Stimulated activated CD4-positive, alpha-beta T cell treated with anti-CD3 and anti-CD28 coated beads, Interleukin-12 subunit alpha, Interleukin-12 subunit beta, amount 100 ng/mL, for 4 hours (primary cell): ENCODE measurements at regions not wholly inside any gene's neighbourhood (a gene's known extent, or its start where the extent isn't known, plus 50 kb on each side); places are given as distances from the start of the nearest gene placed in this dataset.

Experiments
- DNase-seq: peaks from one replicate; pipeline ENCODE4 v3.0.0-alpha.2; 2020

DNA sequence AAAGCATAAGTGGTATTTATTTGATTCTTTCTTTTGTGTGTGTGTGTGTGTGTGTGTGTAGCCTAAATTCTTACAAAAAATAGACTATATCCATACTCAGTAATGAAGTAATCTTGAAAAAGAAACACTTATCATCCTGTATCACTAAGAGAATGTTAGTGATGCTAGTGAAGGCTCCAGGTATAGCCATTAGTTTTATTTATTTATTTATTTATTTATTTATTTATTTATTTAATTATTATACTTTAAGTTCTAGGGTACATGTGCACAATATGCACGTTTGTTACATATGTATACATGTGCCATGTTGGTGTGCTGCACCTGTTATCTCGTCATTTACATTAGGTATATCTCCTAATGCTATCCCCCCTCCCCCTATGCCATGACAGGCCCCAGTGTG is 436.0 kb downstream of the HTR7 start:
- no peak for DNase-seq

DNA sequence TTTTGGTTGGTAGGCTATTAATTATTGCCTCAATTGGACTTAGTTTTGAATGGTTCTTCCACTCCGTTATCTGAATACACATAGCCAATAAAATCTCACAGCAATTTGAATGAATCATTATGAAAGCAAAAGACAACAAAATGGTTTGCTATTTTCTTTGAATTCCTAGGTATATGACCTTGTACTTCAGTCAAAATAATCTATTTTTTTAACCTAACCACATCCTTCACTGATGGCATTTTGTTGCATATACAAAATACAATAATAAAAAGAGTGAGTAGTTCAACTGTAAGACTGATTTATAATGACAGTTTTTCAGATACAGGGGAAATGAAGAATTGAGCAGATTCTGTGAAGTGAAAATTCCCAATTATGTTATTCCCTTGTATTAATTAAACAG is 433.1 kb downstream of the HTR7 start:
- DNase-seq: no peak

DNA sequence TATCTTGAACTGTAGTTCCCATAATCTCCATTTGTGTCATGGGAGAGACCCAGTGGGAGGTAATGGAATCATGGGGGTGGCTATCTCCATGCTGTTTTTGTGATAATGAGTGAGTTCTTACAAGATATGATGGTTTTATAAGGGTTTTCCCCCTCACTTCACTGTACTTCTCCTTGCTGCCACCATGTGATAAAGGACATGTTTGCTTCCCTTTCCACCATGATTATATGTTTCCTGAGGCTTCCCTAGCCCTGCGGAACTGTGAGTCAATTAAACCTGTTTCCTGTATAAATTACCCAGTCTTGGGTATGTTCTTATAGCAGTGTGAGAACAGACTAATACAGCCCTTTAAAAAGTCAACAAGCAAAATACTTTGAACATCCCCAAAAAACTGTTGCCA is 427.7 kb downstream of the HTR7 start:
- DNase-seq: no peak

DNA sequence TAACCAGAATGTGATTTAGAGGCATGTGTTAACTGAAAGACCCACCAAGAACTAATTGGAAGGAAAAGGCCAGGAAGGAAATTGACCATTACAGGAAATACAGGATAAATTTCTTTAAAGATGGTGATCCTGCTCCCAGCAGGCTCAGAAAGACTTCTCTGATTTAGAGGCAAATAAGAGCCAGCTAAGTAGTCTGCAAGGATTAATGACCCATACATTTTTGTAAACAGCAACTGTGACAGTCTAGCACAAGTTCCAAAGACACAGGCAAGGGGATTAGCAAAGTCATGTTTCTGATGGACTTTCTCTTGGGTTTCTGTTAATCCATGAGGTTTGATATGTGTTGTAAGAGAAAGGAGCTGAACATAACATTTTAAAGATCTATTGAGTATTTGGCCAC is 425.0 kb downstream of the HTR7 start:
- no peak for DNase-seq

DNA sequence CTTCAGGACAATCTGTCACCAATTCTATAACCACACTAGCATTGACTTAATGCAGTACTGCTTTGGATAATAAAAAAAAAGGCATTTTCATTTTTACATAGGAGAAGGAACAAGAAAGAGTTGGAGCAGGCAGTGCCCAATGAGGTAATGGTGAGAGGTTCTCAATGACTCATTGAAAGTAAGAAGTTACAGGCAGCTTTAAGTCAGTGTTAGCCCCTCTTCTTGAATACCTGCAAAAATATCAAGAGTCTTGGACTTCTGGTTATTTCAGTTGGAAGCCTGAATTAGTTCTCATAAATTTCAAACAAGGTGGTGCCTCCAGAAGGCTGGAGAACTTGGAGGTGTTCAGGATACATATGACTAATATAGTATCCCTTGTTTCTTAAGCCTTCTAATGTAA is 422.5 kb downstream of the HTR7 start:
- DNase-seq: no peak

DNA sequence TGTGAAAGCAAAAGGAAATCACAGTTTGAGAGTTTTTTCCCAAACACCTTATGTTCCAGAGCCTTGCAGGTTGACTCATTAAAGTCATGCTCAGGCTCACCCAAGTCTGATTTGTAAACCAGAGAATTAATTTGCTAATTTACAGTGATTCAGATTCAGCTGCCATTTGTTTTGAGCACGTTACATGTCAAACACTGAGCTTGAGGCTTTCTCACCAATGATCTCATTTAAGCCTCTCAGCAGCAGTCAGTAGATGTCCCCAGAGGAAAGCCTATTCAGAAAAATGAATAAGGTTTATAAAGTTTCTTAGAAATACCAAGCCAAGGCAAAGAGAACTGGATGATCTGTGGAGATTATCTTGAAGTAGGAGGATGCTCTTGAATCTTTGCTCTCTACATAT is 420.4 kb downstream of the HTR7 start:
- no peak for DNase-seq

DNA sequence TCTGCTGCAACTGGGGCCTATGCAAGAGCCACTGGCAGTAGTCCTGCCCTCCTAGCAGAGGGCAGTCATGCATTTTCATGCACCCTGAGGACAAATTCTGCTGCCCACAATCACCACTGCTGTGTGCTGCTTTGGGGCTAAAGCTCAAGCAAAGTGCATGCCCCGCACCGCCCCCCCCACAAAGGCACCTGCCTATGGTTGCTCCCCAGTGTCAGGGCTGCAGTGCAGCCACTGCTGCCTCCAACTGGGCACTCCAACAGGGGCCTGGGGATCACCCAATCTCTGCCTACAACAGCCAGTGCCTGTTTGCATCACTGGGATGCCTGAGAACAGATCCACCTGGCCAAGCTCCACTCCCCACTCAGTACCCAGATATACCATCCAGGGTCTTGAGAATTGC is 417.0 kb downstream of the HTR7 start:
- no peak for DNase-seq

DNA sequence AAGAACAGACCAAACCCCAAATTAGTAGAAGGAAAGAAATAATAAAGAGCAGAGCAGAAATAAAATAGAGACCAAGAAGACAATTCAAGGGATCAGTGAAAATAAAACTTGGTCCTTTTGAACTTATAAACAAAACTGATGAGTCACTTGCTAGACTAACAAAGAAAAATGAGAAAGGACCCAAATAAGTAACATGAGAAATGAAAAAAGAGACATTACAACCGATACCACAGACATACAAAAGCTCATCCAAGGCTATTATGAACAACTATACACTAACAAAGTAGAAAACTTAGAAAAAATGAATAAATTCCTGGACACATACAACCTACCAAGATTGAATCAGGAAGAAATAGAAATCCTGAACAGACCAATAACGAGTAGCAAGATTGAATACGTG is 414.5 kb downstream of the HTR7 start:
- no peak for DNase-seq

DNA sequence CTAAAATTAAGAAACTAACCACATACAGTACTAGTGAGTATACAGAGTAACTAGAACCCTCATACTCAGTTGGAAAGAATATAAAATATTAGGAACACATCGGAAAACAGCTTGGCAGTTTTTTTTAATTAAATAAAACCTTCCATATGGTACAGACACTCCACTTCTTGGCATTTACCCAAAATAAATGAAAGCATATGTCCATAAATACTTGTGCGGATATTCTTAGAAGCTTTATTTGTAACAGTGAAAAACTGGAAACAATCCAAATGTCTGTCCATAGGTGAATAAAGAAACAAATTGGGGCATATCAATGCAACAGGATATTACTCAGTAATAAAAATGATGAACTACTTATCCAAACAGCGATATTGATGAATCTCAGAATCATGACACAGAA is 410.0 kb downstream of the HTR7 start:
- no peak for DNase-seq

DNA sequence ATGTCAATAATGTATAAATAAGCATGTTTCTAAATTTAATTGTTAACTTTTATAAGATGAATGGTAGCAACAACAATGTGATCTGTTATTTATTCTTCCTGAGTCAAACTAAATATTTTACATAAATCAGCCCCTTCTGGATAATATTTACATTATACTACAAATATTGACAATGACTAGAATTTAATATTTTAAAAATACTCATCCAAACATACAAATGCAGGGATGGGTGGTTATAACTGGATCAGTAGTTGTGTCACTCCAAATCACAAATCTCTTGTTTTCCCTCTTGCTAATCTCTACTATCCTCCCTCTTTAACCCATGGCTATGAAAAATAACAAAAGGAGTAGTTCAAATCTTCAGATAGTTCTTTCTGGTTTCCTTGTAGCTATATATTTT is 407.0 kb downstream of the HTR7 start:
- DNase-seq: no peak

DNA sequence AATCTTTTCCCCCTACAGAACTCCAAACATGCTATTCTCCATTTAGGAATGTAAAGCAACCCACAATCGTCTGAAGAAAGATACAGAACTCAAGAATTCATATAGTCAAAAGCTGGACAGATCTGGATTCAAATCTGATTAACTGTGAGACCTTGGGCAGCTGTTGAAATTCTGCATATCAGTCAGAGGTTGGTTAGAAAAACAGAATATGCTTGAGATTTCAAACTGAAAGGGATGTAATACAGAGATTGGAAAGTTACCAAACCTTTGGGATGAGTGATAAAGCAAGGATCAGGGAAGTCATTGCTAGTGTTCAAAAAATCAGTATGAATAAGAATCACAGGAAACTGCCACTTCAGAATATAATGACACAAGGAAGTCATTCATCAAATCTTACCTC is 406.6 kb downstream of the HTR7 start:
- no peak for DNase-seq

DNA sequence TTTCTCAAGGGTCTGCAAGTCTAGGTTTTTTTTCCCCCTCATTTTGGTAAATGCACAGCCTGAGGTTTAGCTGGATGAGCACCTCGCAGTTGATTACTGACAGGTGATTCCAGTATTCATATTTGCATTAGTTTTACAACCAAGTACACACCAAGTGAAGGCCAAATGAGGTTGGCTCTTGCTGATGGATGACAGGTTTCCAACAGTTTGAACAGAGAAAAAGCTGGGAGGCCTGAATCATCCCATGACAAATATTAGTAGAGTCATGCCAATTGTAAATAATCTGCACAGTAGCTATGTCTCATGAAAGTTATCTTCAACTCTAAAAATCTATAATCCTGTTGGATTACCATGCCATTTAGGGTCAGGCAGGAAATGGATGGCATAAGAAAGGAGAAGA is 399.8 kb downstream of the HTR7 start:
- DNase-seq: no peak

DNA sequence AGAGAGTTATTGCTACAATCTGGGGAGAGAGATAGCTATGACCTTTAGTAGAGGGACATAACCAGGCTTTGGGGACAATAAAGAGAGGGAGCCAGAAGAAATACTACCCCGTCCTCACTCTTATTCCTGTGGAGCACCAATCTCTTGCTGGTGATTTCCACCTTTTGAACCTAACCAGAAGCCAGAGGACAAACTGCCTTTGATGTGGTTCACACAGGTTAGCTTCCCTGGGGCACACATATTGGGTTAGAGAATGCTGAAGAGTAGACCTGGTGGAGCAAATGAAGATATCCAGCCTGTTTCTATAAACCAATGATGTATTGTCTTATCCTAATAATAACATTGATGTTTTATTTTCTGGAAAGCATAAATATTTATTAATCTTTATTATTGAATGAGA is 399.3 kb downstream of the HTR7 start:
- DNase-seq: no peak

DNA sequence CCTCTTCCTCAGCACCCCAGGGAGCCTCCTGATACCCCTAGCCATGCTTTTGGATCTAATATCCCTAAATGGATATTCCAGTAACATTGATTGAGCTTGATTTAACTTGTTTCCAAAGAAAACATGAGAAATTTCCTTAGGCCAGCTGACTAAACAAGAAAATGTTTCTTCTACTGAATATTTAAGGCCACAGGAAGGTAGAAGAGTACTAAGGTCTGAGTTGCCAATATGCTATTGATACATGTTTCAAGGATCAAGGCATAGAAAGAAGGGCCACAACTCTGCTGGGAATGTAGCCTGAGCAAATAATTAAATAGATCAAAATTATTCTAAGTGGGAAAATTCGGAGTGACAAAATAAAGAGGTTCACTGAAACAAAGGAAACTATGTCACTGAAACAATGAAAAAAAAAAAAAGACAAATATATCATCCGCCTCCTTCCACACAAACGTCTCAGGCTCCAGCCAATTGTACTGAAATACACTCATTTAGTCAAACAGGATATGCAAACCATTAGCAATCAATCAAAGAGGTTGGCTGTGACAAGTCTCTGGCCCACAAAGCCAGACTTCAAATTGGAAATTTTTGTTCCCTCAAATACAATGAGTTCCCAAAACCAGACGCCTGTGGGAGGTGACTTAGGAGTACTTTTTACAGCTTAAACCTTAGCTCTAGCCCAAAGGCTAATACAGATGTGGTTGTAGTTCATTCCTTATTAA is 396.2 kb downstream of the HTR7 start:
- DNase-seq: no peak

DNA sequence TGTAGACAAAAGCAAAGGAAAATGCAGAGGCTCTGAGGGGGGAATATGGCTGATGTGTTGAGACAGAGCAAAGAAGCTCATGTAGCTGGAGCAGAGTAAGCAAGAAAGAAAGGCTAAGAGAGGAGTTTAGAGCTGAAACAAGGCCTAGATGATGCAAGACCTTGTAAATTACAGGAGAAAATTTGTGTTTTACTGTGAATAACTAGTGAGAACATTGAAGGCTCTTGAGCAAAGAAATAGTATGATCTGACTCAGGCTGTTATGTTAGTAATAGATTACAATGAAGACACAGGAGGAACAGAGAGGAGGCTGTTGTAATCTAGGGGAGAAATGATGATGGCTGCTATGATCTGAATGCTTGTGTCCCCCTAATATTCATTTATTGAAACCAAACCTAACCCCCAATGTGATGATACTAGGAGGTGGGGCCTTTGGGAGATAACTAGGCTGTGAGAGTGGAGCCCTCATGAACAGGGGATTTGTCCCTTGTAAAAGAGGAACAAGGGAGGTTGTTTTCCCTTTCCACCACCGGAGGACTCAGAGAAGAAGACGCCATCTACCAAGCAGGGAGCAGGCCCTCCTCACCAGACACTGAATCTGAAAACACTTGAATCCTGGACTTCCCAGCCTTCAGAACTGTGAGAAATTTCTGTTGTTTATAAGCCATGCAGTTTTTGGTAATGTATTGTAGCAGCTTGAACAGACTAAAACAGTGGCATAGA is 394.9 kb downstream of the HTR7 start:
- DNase-seq: no peak

DNA sequence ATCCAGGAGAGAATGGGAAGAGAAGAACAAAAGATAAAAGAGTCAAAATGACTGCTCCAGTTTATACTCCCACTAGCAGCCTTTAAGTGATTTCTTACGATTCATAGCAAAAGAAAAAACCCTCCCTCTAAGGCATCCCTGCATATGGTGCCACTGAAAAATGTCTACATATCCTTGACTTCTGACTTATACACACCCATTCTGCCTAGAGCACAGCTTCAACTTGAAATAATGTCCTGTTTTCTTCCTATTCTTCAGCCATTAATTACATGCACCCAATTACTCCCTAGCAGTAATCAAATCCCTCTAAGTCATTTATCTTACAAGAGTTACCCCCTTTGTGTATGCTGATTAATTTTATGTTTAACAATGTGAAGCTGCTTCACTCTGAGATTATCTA is 393.5 kb downstream of the HTR7 start:
- DNase-seq: no peak

DNA sequence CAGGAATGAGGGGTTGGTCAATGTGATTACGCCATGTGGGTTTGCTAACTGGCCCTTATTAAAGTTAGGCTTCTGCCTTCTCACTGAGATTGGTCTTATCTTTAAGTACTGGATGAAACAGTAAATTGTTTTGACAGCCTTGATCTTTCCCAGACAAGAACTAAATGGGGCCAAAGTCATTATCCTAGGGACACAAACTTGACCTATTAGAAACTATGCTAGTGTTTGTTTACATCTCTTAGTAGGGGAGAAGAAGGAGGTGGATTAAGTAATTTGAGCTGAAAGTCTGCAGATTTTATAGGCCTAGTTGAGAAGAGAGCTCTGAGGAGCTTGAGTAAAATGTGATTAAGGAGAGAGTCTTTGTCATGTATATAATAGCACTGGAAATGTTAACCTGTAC is 386.9 kb downstream of the HTR7 start:
- DNase-seq: no peak

DNA sequence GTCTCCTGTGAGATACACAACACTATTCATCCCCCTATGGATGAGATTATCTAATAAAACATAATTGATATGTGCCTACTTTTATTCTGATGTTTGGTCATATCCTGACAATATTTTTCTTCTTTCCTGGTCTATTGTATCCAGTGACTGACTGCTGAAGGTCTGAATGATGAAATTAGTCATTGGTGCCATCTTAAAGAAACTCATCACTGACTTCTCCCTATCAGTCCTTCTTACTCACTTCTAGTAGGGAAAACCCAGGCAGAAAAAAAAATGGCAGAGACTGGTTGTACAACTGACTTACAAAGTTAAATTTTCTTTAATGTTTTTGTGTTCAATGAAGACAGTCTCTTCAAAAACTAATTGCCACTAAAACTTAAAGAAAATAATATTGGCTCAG is 377.4 kb downstream of the HTR7 start:
- no peak for DNase-seq

DNA sequence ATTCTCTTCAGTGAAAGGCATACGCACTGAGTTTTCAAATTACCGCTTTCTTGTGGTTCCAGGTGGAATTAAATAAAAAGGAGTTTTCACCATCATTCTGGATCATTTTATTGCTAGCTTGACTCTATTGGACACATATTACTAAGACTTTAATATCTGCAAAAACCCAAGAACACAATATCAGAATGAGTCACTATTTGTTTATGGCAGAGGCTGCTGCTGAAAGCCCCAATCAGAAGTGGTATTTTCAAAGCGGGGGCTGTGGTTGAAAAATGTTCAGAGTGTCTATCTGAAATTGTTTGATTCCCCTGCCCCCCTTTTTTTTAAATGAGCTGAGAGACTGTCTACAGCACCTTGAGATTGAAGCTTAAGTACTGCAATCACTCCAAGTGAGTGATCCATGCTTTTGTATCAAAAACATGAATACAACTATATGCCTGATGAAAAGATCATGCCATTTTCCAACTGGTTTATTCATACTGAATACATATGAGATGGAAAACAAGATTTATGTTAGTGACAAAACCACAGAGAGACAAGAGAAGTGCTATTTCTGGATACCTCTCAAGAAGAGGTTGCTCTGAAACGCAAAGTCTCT is 376.4 kb downstream of the HTR7 start:
- DNase-seq: no peak

DNA sequence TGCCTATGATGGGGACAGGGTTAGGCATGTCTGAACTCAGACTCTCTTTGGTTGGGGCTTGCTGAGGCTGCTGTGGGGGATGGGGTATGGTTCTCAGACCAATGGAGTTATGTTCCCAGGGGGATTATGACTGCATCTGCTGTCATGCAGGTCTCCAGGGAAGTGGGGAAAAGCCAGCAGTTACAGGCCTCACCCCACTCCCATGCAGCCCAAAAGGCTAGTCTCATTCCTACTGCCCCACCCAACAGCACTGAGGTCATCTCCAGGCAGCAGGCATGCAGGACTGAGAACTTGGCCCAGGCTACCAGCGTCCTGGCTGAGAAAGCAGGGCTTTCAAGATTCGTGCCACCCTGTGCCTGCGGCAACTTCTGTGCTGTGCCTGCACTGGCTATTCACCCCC is 373.3 kb downstream of the HTR7 start:
- no peak for DNase-seq

DNA sequence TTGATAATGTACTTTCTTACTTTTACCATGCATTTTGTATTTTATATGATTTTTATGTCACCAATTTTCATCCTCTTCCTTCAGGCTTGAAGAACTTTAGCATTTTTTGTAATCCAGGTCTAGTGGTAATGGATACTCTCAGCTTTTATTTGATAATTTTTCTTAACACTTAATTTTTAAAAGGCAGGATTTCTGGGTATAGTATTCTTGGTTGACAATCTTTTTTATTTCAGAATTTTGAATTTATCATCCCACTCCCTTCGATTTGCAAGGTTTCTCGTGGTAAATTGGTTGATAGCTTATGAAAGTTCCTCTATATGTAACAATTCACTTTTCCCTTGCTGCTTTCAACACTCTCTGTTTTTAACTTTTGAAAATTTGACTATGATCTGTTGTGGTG is 363.7 kb downstream of the HTR7 start:
- no peak for DNase-seq

DNA sequence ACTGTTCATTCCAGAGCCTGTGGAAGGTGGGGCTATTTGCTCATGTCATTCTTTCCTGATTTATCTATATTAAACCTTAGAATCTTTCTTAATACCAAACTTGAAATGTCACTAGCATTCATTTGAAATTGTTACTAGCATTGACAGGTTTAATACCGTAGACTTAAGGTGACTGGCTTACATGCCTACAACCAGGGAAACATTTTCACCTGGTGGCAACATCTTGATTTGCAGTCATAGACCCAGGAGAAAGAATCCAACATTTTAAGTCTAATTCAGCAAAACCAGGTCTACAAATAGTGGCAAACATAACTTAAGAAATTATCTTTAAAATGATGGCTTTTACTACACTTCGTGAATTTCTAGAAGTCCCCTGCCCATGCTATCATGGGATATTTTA is 353.7 kb downstream of the HTR7 start:
- no peak for DNase-seq

DNA sequence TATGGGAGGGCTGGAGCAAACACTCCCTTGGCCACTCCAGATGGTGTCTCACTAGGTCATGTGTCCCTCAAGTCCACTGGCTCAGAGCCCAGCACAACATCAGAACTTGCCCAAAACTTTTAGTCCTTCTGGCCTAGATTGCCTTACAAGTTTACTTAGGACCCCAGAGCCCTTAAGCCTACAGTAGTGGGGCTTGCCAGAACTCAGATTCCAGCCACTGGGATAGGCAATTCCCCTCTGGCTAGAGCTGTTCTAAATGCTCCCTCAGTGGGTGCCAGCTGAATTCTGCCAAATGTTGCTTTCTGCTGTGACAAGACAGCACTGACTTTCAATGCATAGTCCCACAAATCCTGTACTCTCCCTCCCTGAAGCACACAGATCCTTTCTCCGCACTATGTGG is 331.1 kb downstream of the HTR7 start:
- DNase-seq: no peak

DNA sequence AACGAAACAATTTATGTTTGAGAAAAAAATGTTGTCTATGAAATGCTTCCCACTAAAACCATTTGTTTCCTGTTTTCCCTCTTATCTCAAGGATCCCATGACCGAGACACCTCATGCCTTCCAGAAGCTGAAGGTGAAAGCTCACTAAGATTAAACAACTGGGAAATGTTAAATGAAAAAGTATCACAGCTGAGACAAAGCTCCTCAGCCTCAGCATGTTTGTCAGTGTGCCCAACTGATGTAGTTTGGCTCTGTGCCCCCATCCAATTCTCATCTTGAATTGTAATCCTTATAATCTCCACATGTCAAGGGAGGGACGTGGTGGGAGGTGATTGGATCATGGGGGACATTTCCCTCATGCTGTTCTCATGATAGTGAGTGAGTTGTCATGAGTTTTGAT is 327.3 kb downstream of the HTR7 start:
- no peak for DNase-seq

DNA sequence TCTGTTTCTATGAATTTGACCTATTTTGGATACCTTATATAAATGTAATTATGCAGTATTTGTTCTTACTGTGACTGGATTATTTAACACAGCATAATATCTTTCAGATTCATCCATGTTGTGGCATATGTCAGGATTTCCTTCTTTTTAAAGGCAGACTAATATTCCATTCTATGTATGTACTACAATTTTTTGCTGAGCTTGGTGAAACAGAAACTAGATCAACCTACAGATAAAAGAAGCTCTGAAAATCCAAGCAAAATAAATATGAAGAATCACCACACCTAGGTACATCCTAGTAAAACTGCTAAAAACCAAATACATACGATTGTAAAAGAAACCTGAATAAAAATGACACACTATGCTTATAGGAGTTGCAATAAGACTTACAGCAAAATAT is 300.5 kb downstream of the HTR7 start:
- no peak for DNase-seq
